Panc1 (cell line): ENCODE measurements at regions not wholly inside any gene's neighbourhood (a gene's known extent, or its start where the extent isn't known, plus 50 kb on each side); places are given as distances from the start of the nearest gene placed in this dataset.

Experiments
- ATAC-seq: fragments of 200-7000 bp; cut with Tn5 transposase; 2 replicates; pipeline ENCODE4 v1.9.1; 2020; ENCODE audit warnings: mild to moderate bottlenecking, moderate library complexity
- BruUV-seq: library from RNA; stranded (reverse); fragments of 400-500 nt; replicated peaks from 2 replicates; lab custom pipeline; 2021; lab: Mats Ljungman, UMichigan
- CTCF ChIA-PET: fragments of 300-600 bp; sonication (Branson Sonifier 250); formaldehyde crosslinking; loops from one replicate; lab custom pipeline; 2022; ENCODE audit warnings: antibody characterized with exemption; lab: Charles Lee
- POLR2A ChIA-PET: fragments of 300-600 bp; sonication (Branson Sonifier 250); formaldehyde crosslinking; loops from one replicate; lab custom pipeline; 2022; ENCODE audit warnings: antibody characterized with exemption; lab: Charles Lee
- DNase-seq: peaks from one replicate; pipeline ENCODE4 v3.0.0-alpha.2; 2010; ENCODE audit warnings: low read depth, low spot score
- H3K27ac ChIP-seq: 2 replicates; pipeline ENCODE4 v1.5.1; 2011; ENCODE audit warnings: mild to moderate bottlenecking, low read length, inconsistent platforms
- H3K27me3 ChIP-seq: fragments of 200-500 bp; sonication (Bioruptor generic); 2 replicates; pipeline ENCODE4 v1.6.0; 2014; ENCODE audit warnings: low read length, inconsistent platforms; ENCODE audit not compliant: control insufficient read depth, insufficient read depth
- H3K36me3 ChIP-seq: fragments of 200-500 bp; sonication (Bioruptor generic); 2 replicates; pipeline ENCODE4 v1.5.1; 2014; ENCODE audit warnings: inconsistent platforms, mild to moderate bottlenecking, low read length, moderate library complexity; ENCODE audit not compliant: control insufficient read depth, insufficient read depth
- H3K4me1 ChIP-seq: 2 replicates; pipeline ENCODE4 v1.5.1; 2011; ENCODE audit warnings: inconsistent platforms, mild to moderate bottlenecking, low read length, moderate library complexity; ENCODE audit not compliant: control insufficient read depth, insufficient read depth
- H3K4me3 ChIP-seq, 2 experiments: 2 replicates each; pipeline ENCODE4 v1.5.1; 2011 to 2012; ENCODE audit warnings: low read depth in 2 of 2, low read length in 2 of 2, mild to moderate bottlenecking in 2 of 2, inconsistent platforms in 1 of 2, moderate library complexity in 1 of 2
- H3K9me3 ChIP-seq: fragments of 200-500 bp; sonication (Bioruptor generic); 2 replicates; pipeline ENCODE4 v1.5.1; 2014; ENCODE audit warnings: low read depth, mild to moderate bottlenecking, inconsistent platforms, low read length, moderate library complexity; ENCODE audit not compliant: control insufficient read depth, insufficient read depth
- CTCF ChIP-seq: fragments of 450-650 bp; IDR thresholded peaks from 2 replicates; pipeline ENCODE4 v1.5.1; 2017; ENCODE audit warnings: mild to moderate bottlenecking
- POLR2AphosphoS5 ChIP-seq: IDR thresholded peaks from 2 replicates; pipeline ENCODE4 v1.6.1; 2012; ENCODE audit warnings: mild to moderate bottlenecking, low read depth, low read length, moderate library complexity
- REST ChIP-seq, 2 experiments: IDR thresholded peaks; 2 replicates each; pipeline ENCODE4 v1.6.1; 2011 to 2012; ENCODE audit warnings: low read depth in 2 of 2, control low read depth in 1 of 2, low read length in 1 of 2, mild to moderate bottlenecking in 1 of 2, moderate library complexity in 1 of 2; ENCODE audit not compliant: insufficient read depth in 1 of 2
- SIN3A ChIP-seq: IDR thresholded peaks from 2 replicates; pipeline ENCODE4 v1.6.1; 2012; ENCODE audit warnings: low read depth, mild to moderate bottlenecking, low read length, moderate library complexity, borderline replicate concordance; ENCODE audit not compliant: insufficient read depth
- TCF7L2 ChIP-seq: IDR thresholded peaks from 2 replicates; pipeline ENCODE4 v1.6.1; 2011; ENCODE audit warnings: mild to moderate bottlenecking, low read depth, low read length, inconsistent platforms
- in situ Hi-C: cut with HindIII; loops from 2 replicates; pipeline ENCODE4 v1.10.0; 2016; ENCODE audit warnings: low sequenced_read_pairs, low pct_unique_long_range_greater_than_20kb
- intact Hi-C: fragments of 100-400 bp; cut with micrococcal nuclease; formaldehyde crosslinking; loops from one replicate; pipeline ENCODE4 v1.10.0; 2022; ENCODE audit not compliant: unreplicated experiment

- ATAC-seq (no peak), DNase-seq (no peak)
- no peaks in the 10 kb centered on the region for H3K9me3 ChIP-seq
- no peaks in the 10 kb centered on the region for H3K27me3 ChIP-seq
- H3K4me3 ChIP-seq: no peak overlapping the region
- BruUV-seq: no TSS peak
- CTCF ChIA-PET: no interaction called here
- H3K4me1 ChIP-seq: no peaks in the 10 kb centered on the region
- intact Hi-C loops: no loop called here
- H3K36me3 ChIP-seq: no peaks in the 10 kb centered on the region
- no peak overlapping the region for H3K27ac ChIP-seq
- in situ Hi-C loops: no loop called here
- POLR2A ChIA-PET: no interaction called here
- TF ChIP-seq POLR2AphosphoS5 (no peak), CTCF (no peak), REST (IDR thresholded peaks at IDR 0.05; ENCODE audit: insufficient read depth in 1 of 2, low read depth in 2 of 2, low read length in 1 of 2) (no peak), SIN3A (no peak), TCF7L2 (no peak)
Measured at GRCh38 chr12:94059394-94060368, 88.7 kb upstream of the PLXNC1 start.

- CTCF ChIA-PET: no interaction called here
- intact Hi-C loops: no loop called here
- no TSS peak for BruUV-seq
Measured at GRCh38 chr12:94062194-94062593, 86.2 kb upstream of the PLXNC1 start.

More at GRCh38 chr12:94062194-94062593, 86.2 kb upstream of the PLXNC1 start:
- DNase-seq (no peak), ATAC-seq (no peak)
- in situ Hi-C loops: no loop called here
- no peaks in the 10 kb centered on the region for H3K9me3 ChIP-seq
- TF ChIP-seq REST (IDR thresholded peaks at IDR 0.05; ENCODE audit: insufficient read depth in 1 of 2, low read depth in 2 of 2, low read length in 1 of 2): no peak
- TF ChIP-seq TCF7L2: no peak
- TF ChIP-seq CTCF: no peak
- no peak for TF ChIP-seq POLR2AphosphoS5
- TF ChIP-seq SIN3A: no peak
- H3K36me3 ChIP-seq: no peaks in the 10 kb centered on the region
- H3K4me1 ChIP-seq: no peaks in the 10 kb centered on the region
- POLR2A ChIA-PET: no interaction called here
- no peak overlapping the region for H3K4me3 ChIP-seq
- no peak overlapping the region for H3K27ac ChIP-seq
- no peaks in the 10 kb centered on the region for H3K27me3 ChIP-seq
